Muscle layer of colon (tissue), 2 donors: ENCODE measurements at regions not wholly inside any gene's neighbourhood (a gene's known extent, or its start where the extent isn't known, plus 50 kb on each side); places are given as distances from the start of the nearest gene placed in this dataset.
"Not testable (repeated sequence)": the region's sequence is repeated elsewhere in the genome, so short reads cannot be mapped to it uniquely, and the experiment has no call there.

Experiments
- H3K27ac ChIP-seq: one replicate; pipeline ENCODE4 v1.7.0; 2013; ENCODE audit warnings: low read depth, mild to moderate bottlenecking, low read length, moderate library complexity
- H3K27me3 ChIP-seq, 2 donors: one replicate each; pipeline ENCODE4 v1.7.0; 2013; ENCODE audit warnings: low read length in 2 of 2, mild to moderate bottlenecking in 2 of 2; ENCODE audit not compliant: insufficient read depth in 2 of 2, control insufficient read depth in 1 of 2
- H3K36me3 ChIP-seq: one replicate; pipeline ENCODE4 v1.7.0; 2013; ENCODE audit warnings: mild to moderate bottlenecking, low read length; ENCODE audit not compliant: insufficient read depth
- H3K4me1 ChIP-seq: one replicate; pipeline ENCODE4 v1.7.0; 2013; ENCODE audit warnings: mild to moderate bottlenecking, low read length; ENCODE audit not compliant: insufficient read depth
- H3K4me3 ChIP-seq, 2 donors: one replicate each; pipeline ENCODE4 v1.7.0; 2013; ENCODE audit warnings: low read length in 2 of 2, low read depth in 1 of 2, mild to moderate bottlenecking in 1 of 2, moderate library complexity in 1 of 2
- H3K9ac ChIP-seq: one replicate; pipeline ENCODE4 v1.7.0; 2013; ENCODE audit warnings: low read length
- H3K9me3 ChIP-seq: one replicate; pipeline ENCODE4 v1.7.0; 2013; ENCODE audit warnings: mild to moderate bottlenecking, low read length
- donor health status: abdominal sarcoma.
- donor health status: Adenocarcinoma of cecum.

GRCh38 chr7:25684360-25684759, 456.1 kb upstream of the NPVF start:
- Histone ChIP-seq H3K27me3 (no peaks in the 10 kb centered on the region), H3K36me3 (no peaks in the 10 kb centered on the region), H3K4me1 (no peaks in the 10 kb centered on the region), H3K9ac (no peak overlapping the region), H3K27ac (no peak overlapping the region), H3K4me3 (no peak overlapping the region), H3K9me3 (no peaks in the 10 kb centered on the region)

DNA sequence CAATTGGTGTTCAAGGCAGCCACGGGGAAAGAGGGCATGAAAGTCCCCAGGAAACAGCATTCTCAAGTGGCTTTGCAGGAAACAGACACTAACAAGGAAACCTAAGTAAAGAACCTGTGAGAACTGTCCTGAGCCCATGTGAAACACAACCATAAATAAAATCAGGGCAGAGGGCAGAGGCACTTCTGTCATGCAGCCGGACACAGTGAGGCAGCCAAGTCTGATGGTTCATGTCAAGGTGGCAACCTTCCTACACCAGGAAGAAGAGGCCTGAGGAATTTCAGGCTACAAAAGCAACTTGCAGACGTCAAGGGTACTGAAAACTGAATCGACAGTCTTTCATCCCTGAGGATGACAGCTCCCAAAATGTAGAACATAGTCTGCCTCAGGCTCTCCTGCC, 458.2 kb upstream of the NPVF start:
- H3K4me1 ChIP-seq = no peaks in the 10 kb centered on the region
- H3K9me3 ChIP-seq = no peaks in the 10 kb centered on the region
- H3K27me3 ChIP-seq = no peaks in the 10 kb centered on the region
- no peak overlapping the region for H3K9ac ChIP-seq
- no peaks in the 10 kb centered on the region for H3K36me3 ChIP-seq
- no peak overlapping the region for H3K27ac ChIP-seq
- no peak overlapping the region for H3K4me3 ChIP-seq

DNA sequence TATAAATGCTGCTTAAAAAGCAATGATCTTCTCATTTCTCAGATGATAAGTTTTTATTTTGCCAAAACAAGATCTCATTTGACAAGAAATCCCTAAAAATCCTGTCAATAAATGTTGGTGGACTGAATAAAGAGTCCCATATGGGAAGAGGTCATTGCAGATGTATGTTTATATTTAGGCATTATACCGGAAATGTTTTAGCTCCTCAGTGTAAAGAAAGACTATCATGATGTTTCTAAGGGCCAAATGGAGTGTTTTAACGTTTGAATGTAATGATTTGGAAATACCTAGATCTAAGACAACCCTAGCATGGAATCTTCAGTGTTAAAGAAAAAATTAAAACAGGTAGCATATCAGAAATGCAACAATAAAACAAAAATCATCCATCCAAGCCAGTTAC, 457.8 kb upstream of the NFE2L3 start:
- Histone ChIP-seq H3K4me3 (no peak overlapping the region), H3K27ac (no peak overlapping the region), H3K27me3 (no peaks in the 10 kb centered on the region), H3K9me3 (no peaks in the 10 kb centered on the region), H3K9ac (no peak overlapping the region), H3K36me3 (no peaks in the 10 kb centered on the region), H3K4me1 (no peaks in the 10 kb centered on the region)

- no peak overlapping the region for H3K9ac ChIP-seq
- H3K9me3 ChIP-seq = no peaks in the 10 kb centered on the region
- H3K4me3 ChIP-seq = no peak overlapping the region
- H3K4me1 ChIP-seq = no peaks in the 10 kb centered on the region
- no peaks in the 10 kb centered on the region for H3K36me3 ChIP-seq
- no peak overlapping the region for H3K27ac ChIP-seq
- H3K27me3 ChIP-seq = no peaks in the 10 kb centered on the region
Measured at GRCh38 chr7:25694699-25695098, 457.3 kb upstream of the NFE2L3 start.

- Histone ChIP-seq H3K4me1 (no peaks in the 10 kb centered on the region), H3K9me3 (no peaks in the 10 kb centered on the region), H3K36me3 (no peaks in the 10 kb centered on the region), H3K4me3 (no peak overlapping the region), H3K27me3 (no peaks in the 10 kb centered on the region), H3K9ac (no peak overlapping the region), H3K27ac (no peak overlapping the region)
Measured at GRCh38 chr7:25696571-25696970, 455.4 kb upstream of the NFE2L3 start.

GRCh38 chr7:25698451-25699113, 453.4 kb upstream of the NFE2L3 start:
- Histone ChIP-seq H3K4me3 (no peak overlapping the region), H3K27ac (no peak overlapping the region), H3K4me1 (no peaks in the 10 kb centered on the region), H3K36me3 (no peaks in the 10 kb centered on the region), H3K27me3 (no peaks in the 10 kb centered on the region), H3K9me3 (no peaks in the 10 kb centered on the region), H3K9ac (no peak overlapping the region)

- H3K4me3 ChIP-seq, H3K36me3 ChIP-seq, H3K4me1 ChIP-seq, H3K27me3 ChIP-seq, H3K27ac ChIP-seq, H3K9ac ChIP-seq, H3K9me3 ChIP-seq: not testable (repeated sequence)
Measured at GRCh38 chr7:25700141-25700540, 451.9 kb upstream of the NFE2L3 start.

GRCh38 chr7:25704413-25704812, 447.6 kb upstream of the NFE2L3 start:
- Histone ChIP-seq H3K27ac (no peak overlapping the region), H3K27me3 (no peaks in the 10 kb centered on the region), H3K36me3 (no peaks in the 10 kb centered on the region), H3K9me3 (no peaks in the 10 kb centered on the region), H3K4me3 (no peak overlapping the region), H3K4me1 (peaks cover 8% of the 10 kb centered on the region), H3K9ac (no peak overlapping the region)

- Histone ChIP-seq H3K4me1 (peaks cover 9% of the 10 kb centered on the region), H3K27me3 (no peaks in the 10 kb centered on the region), H3K4me3 (no peak overlapping the region), H3K36me3 (no peaks in the 10 kb centered on the region), H3K27ac (no peak overlapping the region), H3K9me3 (no peaks in the 10 kb centered on the region), H3K9ac (no peak overlapping the region)
Measured at GRCh38 chr7:25706764-25707163, 445.2 kb upstream of the NFE2L3 start.

DNA sequence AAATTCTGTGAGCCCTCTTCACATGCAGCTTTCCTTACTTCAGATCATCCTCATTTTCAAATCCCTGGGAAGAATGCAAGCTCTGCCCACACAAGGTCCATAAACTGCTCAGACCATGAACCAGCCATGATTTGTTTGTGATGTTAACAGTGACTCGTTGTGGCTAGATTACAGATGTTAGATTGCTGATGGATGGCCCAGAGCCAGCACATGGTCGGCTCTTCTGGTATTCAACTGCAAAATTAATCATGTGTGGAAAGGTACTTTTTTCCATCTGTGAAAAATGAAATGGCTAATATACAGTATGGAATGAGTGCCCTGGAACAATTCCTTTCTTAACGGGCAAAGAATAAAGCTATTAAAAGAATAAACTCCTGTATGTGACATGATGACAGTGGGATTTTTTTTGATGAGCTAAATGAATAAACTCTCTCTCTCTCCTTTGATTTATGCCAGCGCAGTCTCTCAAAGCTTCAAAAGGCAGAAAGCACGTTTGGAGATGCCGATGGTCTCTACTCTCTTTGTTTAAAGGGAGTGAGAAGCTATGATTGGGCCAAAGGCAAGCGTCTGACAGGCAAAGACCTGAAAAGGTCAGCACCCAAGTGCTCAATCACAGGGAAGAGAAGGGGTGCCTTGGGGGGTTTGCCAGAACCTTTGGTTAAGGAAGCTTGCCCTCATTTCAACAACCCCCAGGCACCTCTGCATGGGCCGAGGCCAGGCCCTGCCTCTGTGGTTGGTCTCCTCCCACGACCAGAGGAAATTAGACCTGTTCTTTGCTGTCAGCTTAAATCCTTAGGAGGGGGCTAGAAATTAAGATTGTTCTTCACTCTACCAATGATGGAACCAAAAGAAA, 444.0 kb upstream of the NFE2L3 start:
- no peaks in the 10 kb centered on the region for H3K27me3 ChIP-seq
- H3K9ac ChIP-seq = no peak overlapping the region
- no peak overlapping the region for H3K4me3 ChIP-seq
- H3K4me1 ChIP-seq = peaks cover 21% of the 10 kb centered on the region
- H3K36me3 ChIP-seq = no peaks in the 10 kb centered on the region
- no peak overlapping the region for H3K27ac ChIP-seq
- no peaks in the 10 kb centered on the region for H3K9me3 ChIP-seq

- Histone ChIP-seq H3K36me3 (no peaks in the 10 kb centered on the region), H3K27ac (no peak overlapping the region), H3K4me3 (no peak overlapping the region), H3K9me3 (no peaks in the 10 kb centered on the region), H3K27me3 (no peaks in the 10 kb centered on the region), H3K9ac (no peak overlapping the region), H3K4me1 (peaks cover 35% of the 10 kb centered on the region)
Measured at GRCh38 chr7:25710959-25711358, 441.0 kb upstream of the NFE2L3 start.

GRCh38 chr7:25711940-25712339, 440.1 kb upstream of the NFE2L3 start:
- no peaks in the 10 kb centered on the region for H3K36me3 ChIP-seq
- H3K4me1 ChIP-seq = peaks cover 35% of the 10 kb centered on the region
- H3K27me3 ChIP-seq = no peaks in the 10 kb centered on the region
- H3K9ac ChIP-seq = no peak overlapping the region
- no peak overlapping the region for H3K27ac ChIP-seq
- H3K9me3 ChIP-seq = no peaks in the 10 kb centered on the region
- no peak overlapping the region for H3K4me3 ChIP-seq
